ENCODE measurements at regions not wholly inside any gene's neighbourhood (a gene's known extent, or its start where the extent isn't known, plus 50 kb on each side); places are given as distances from the start of the nearest gene placed in this dataset.

GRCh38 chr10:33421789-33422462 lies 87.5 kb upstream of the NRP1 start:
- no peak overlapping the region for H3K4me3 ChIP-seq (ENCODE audit: low read length)
- no peak for TF ChIP-seq CTCF (IDR thresholded peaks at IDR 0.05; ENCODE audit: insufficient read depth, low read depth, low read length, missing control alignments)
- peak; percentile 63 for DNase-seq (ENCODE audit: low read depth)

GRCh38 chr10:33419311-33419710 lies 84.8 kb upstream of the NRP1 start:
- no peak overlapping the region for H3K4me3 ChIP-seq (ENCODE audit: low read length)
- no peak for DNase-seq (ENCODE audit: low read depth)
- TF ChIP-seq CTCF (IDR thresholded peaks at IDR 0.05; ENCODE audit: insufficient read depth, low read depth, low read length, missing control alignments), result no peak

- no peak for TF ChIP-seq CTCF (IDR thresholded peaks at IDR 0.05; ENCODE audit: insufficient read depth, low read depth, low read length, missing control alignments)
- DNase-seq (ENCODE audit: low read depth), result no peak
- H3K4me3 ChIP-seq (ENCODE audit: low read length), result no peak overlapping the region
These were observed 83.8 kb upstream of the NRP1 start for GRCh38 chr10:33418301-33418700.

- no peak for DNase-seq (ENCODE audit: low read depth)
- H3K4me3 ChIP-seq (ENCODE audit: low read length), result no peak overlapping the region
- TF ChIP-seq CTCF (IDR thresholded peaks at IDR 0.05; ENCODE audit: insufficient read depth, low read depth, low read length, missing control alignments), result no peak
These were observed 82.2 kb upstream of the NRP1 start for GRCh38 chr10:33416691-33417090.

GRCh38 chr10:33416209-33416608 lies 81.7 kb upstream of the NRP1 start:
- TF ChIP-seq CTCF (IDR thresholded peaks at IDR 0.05; ENCODE audit: insufficient read depth, low read depth, low read length, missing control alignments), result no peak
- no peak overlapping the region for H3K4me3 ChIP-seq (ENCODE audit: low read length)
- DNase-seq (ENCODE audit: low read depth), result no peak

GRCh38 chr10:33414841-33415240 lies 80.4 kb upstream of the NRP1 start:
- no peak overlapping the region for H3K4me3 ChIP-seq (ENCODE audit: low read length)
- TF ChIP-seq CTCF (IDR thresholded peaks at IDR 0.05; ENCODE audit: insufficient read depth, low read depth, low read length, missing control alignments), result no peak
- DNase-seq (ENCODE audit: low read depth), result no peak

Measured in epithelial cell of esophagus (primary cell).